HEK293 (cell line): ENCODE measurements at regions not wholly inside any gene's neighbourhood (a gene's known extent, or its start where the extent isn't known, plus 50 kb on each side); places are given as distances from the start of the nearest gene placed in this dataset.
A peak's percentile ranks its signal among the peaks of the same experiment; 100 is the strongest.

ENCODE experiments used
- EGR2 ChIP-seq: fragments of 450-650 bp; formaldehyde crosslinking; IDR thresholded peaks from 2 replicates; pipeline ENCODE4 v1.5.1; 2016; ENCODE audit warnings: low read depth, missing biosample characterization, missing genetic modification characterization
- HOXC10 ChIP-seq: sonication (generic); formaldehyde crosslinking; IDR thresholded peaks from 2 replicates; pipeline ENCODE4 v1.8.1; 2023; ENCODE audit warnings: mild to moderate bottlenecking, missing genetic modification reagents
- KLF1 ChIP-seq: fragments of 450-650 bp; formaldehyde crosslinking; IDR thresholded peaks from 2 replicates; pipeline ENCODE4 v1.5.1; 2016; ENCODE audit warnings: missing biosample characterization, missing genetic modification characterization
- KLF9 ChIP-seq: fragments of 450-650 bp; formaldehyde crosslinking; IDR thresholded peaks from 2 replicates; pipeline ENCODE4 v1.5.1; 2016; ENCODE audit warnings: missing biosample characterization, missing genetic modification characterization, low read depth
- SP2 ChIP-seq: fragments of 450-650 bp; formaldehyde crosslinking; IDR thresholded peaks from 2 replicates; pipeline ENCODE4 v1.5.1; 2016; ENCODE audit warnings: missing biosample characterization, missing genetic modification characterization
- ZBTB17 ChIP-seq: fragments of 450-650 bp; formaldehyde crosslinking; IDR thresholded peaks from 2 replicates; pipeline ENCODE4 v1.5.1; 2016; ENCODE audit warnings: missing biosample characterization, missing genetic modification characterization
- ZIC2 ChIP-seq: fragments of 450-650 bp; formaldehyde crosslinking; IDR thresholded peaks from 2 replicates; pipeline ENCODE4 v1.5.1; 2016; ENCODE audit warnings: missing biosample characterization, missing genetic modification characterization
- ZNF548 ChIP-seq: fragments of 450-650 bp; formaldehyde crosslinking; IDR thresholded peaks from 2 replicates; pipeline ENCODE4 v1.5.1; 2016; ENCODE audit warnings: missing biosample characterization, missing genetic modification characterization
- ZNF585B ChIP-seq: fragments of 450-650 bp; formaldehyde crosslinking; IDR thresholded peaks from 2 replicates; pipeline ENCODE4 v1.5.1; 2016; ENCODE audit warnings: missing biosample characterization, missing genetic modification characterization
- ZNF777 ChIP-seq: fragments of 450-650 bp; formaldehyde crosslinking; IDR thresholded peaks from 2 replicates; pipeline ENCODE4 v1.5.1; 2017; ENCODE audit warnings: missing biosample characterization, missing genetic modification characterization, borderline replicate concordance
- ZNF785 ChIP-seq: fragments of 450-650 bp; formaldehyde crosslinking; IDR thresholded peaks from 2 replicates; pipeline ENCODE4 v1.5.1; 2016; ENCODE audit warnings: missing biosample characterization, missing genetic modification characterization
- ZNF791 ChIP-seq: fragments of 450-650 bp; formaldehyde crosslinking; IDR thresholded peaks from 2 replicates; pipeline ENCODE4 v1.5.1; 2016; ENCODE audit warnings: missing biosample characterization, missing genetic modification characterization
- TF ChIP-seq, protein P1 (sequence below): fragments of 450-650 bp; formaldehyde crosslinking; IDR thresholded peaks from 2 replicates; pipeline ENCODE4 v1.5.1; 2016; ENCODE audit warnings: missing biosample characterization, missing genetic modification characterization, low read depth
- TF ChIP-seq, protein P2 (sequence below): fragments of 450-650 bp; formaldehyde crosslinking; IDR thresholded peaks from 2 replicates; pipeline ENCODE4 v1.5.1; 2016; ENCODE audit warnings: missing biosample characterization, missing genetic modification characterization
- TF ChIP-seq, protein P3 (sequence below): fragments of 450-650 bp; formaldehyde crosslinking; IDR thresholded peaks from 2 replicates; pipeline ENCODE4 v1.5.1; 2017; ENCODE audit warnings: missing biosample characterization, missing genetic modification characterization
- TF ChIP-seq, protein P4 (sequence below): fragments of 450-650 bp; formaldehyde crosslinking; optimal IDR thresholded peaks from 2 replicates; pipeline ENCODE3; 2016; ENCODE audit warnings: missing biosample characterization, mild to moderate bottlenecking, missing genetic modification characterization
- TF ChIP-seq, protein P5 (sequence below): sonication (generic); formaldehyde crosslinking; IDR thresholded peaks from 2 replicates; pipeline ENCODE4 v1.8.1; 2022; ENCODE audit warnings: mild to moderate bottlenecking, moderate library complexity, missing genetic modification reagents

DNA sequence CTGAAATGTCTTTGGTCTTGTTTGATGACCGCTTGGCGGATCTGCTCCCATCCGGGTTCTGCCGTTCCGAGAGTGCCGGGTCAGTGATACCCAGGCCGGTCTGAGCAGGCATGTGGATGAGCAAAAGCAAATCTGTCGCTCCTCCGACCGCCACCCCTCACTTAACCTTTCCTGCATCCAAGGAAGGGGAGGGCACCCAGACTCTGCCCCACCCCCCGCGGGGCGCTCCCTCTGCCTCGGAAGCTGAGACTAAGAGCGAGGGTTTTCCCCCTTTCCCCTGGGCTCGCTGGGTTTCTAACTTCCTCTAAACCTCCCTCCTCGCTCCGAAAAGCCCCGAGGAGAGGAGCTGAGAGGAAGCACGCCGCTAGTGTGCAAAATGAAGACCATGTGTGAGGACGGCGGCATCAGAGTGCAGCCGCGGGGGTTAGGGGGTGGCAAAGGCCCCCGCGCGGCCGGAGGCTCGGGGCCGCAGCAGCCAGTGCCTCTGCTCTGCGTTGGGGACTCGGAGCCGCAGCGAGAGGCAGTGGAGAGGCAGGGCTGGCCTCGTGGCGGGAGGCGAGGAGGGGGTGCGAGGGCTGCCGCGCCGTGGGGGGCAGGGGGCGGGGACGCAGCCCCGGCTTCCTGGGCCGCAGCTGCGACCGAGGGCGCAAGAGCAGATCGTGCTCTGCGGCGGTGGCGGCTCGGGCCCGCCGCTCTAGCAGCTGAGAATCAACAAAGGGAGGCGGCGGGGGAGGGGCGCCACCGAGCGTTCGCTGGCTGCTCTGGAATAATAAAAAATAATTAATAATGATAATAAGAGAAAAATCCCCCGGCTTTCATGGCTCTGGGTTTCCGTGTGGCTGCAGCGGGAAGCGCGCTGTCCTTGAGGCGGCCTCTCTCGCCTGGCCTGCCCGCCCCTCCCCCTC is 55.8 kb upstream of the BCOR start (continued):
- no peak for TF ChIP-seq ZNF791 (tag by site-specific recombination)
- no peak for TF ChIP-seq ZNF548
- TF ChIP-seq, protein P1, sequence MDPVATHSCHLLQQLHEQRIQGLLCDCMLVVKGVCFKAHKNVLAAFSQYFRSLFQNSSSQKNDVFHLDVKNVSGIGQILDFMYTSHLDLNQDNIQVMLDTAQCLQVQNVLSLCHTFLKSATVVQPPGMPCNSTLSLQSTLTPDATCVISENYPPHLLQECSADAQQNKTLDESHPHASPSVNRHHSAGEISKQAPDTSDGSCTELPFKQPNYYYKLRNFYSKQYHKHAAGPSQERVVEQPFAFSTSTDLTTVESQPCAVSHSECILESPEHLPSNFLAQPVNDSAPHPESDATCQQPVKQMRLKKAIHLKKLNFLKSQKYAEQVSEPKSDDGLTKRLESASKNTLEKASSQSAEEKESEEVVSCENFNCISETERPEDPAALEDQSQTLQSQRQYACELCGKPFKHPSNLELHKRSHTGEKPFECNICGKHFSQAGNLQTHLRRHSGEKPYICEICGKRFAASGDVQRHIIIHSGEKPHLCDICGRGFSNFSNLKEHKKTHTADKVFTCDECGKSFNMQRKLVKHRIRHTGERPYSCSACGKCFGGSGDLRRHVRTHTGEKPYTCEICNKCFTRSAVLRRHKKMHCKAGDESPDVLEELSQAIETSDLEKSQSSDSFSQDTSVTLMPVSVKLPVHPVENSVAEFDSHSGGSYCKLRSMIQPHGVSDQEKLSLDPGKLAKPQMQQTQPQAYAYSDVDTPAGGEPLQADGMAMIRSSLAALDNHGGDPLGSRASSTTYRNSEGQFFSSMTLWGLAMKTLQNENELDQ (tag by site-specific recombination) = no peak
- TF ChIP-seq, protein P2, sequence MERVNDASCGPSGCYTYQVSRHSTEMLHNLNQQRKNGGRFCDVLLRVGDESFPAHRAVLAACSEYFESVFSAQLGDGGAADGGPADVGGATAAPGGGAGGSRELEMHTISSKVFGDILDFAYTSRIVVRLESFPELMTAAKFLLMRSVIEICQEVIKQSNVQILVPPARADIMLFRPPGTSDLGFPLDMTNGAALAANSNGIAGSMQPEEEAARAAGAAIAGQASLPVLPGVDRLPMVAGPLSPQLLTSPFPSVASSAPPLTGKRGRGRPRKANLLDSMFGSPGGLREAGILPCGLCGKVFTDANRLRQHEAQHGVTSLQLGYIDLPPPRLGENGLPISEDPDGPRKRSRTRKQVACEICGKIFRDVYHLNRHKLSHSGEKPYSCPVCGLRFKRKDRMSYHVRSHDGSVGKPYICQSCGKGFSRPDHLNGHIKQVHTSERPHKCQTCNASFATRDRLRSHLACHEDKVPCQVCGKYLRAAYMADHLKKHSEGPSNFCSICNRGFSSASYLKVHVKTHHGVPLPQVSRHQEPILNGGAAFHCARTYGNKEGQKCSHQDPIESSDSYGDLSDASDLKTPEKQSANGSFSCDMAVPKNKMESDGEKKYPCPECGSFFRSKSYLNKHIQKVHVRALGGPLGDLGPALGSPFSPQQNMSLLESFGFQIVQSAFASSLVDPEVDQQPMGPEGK = peak; percentile 63; the same call in 1 of the 2 replicates
- TF ChIP-seq SP2 (tag by site-specific recombination) = peak; percentile 45
- TF ChIP-seq EGR2 (tag by site-specific recombination) = no peak
- TF ChIP-seq ZNF777 = no peak
- peak; percentile 27; the same call in 1 of the 2 replicates for TF ChIP-seq ZBTB17 (tag by site-specific recombination)
- TF ChIP-seq, protein P3, sequence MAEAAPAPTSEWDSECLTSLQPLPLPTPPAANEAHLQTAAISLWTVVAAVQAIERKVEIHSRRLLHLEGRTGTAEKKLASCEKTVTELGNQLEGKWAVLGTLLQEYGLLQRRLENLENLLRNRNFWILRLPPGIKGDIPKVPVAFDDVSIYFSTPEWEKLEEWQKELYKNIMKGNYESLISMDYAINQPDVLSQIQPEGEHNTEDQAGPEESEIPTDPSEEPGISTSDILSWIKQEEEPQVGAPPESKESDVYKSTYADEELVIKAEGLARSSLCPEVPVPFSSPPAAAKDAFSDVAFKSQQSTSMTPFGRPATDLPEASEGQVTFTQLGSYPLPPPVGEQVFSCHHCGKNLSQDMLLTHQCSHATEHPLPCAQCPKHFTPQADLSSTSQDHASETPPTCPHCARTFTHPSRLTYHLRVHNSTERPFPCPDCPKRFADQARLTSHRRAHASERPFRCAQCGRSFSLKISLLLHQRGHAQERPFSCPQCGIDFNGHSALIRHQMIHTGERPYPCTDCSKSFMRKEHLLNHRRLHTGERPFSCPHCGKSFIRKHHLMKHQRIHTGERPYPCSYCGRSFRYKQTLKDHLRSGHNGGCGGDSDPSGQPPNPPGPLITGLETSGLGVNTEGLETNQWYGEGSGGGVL (tag by site-specific recombination) = peak; percentile 67
- no peak for TF ChIP-seq KLF1
- no peak for TF ChIP-seq KLF9 (tag by site-specific recombination)
- TF ChIP-seq HOXC10 (CRISPR knock-in tag) = 0 out of 2 replicates have a peak, but pooled peaks have one; percentile 45
- TF ChIP-seq ZNF585B = no peak
- TF ChIP-seq, protein P4, sequence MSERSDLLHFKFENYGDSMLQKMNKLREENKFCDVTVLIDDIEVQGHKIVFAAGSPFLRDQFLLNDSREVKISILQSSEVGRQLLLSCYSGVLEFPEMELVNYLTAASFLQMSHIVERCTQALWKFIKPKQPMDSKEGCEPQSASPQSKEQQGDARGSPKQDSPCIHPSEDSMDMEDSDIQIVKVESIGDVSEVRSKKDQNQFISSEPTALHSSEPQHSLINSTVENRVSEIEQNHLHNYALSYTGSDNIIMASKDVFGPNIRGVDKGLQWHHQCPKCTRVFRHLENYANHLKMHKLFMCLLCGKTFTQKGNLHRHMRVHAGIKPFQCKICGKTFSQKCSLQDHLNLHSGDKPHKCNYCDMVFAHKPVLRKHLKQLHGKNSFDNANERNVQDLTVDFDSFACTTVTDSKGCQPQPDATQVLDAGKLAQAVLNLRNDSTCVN (tag by site-specific recombination) = peak; percentile 52
- no peak for TF ChIP-seq ZNF785 (tag by site-specific recombination)
- TF ChIP-seq, protein P5, sequence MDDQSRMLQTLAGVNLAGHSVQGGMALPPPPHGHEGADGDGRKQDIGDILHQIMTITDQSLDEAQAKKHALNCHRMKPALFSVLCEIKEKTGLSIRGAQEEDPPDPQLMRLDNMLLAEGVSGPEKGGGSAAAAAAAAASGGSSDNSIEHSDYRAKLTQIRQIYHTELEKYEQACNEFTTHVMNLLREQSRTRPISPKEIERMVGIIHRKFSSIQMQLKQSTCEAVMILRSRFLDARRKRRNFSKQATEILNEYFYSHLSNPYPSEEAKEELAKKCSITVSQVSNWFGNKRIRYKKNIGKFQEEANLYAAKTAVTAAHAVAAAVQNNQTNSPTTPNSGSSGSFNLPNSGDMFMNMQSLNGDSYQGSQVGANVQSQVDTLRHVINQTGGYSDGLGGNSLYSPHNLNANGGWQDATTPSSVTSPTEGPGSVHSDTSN (CRISPR knock-in tag) = peak; percentile 73; the same call in 1 of the 2 replicates
- peak; percentile 85 for TF ChIP-seq ZIC2
- TF ChIP-seq, all 188 proteins: peak for 23
